T-helper 22 cell (primary cell): ENCODE measurements at regions not wholly inside any gene's neighbourhood (a gene's known extent, or its start where the extent isn't known, plus 50 kb on each side); places are given as distances from the start of the nearest gene placed in this dataset.

Source experiments
- DNase-seq: peaks from one replicate; pipeline ENCODE4 v3.0.0-alpha.2; 2020; ENCODE audit warnings: low read depth

- no peak for DNase-seq
Measured at GRCh38 chr7:106775975-106776607, 89.0 kb upstream of the PIK3CG start.

GRCh38 chr7:106776618-106777347 is 88.3 kb upstream of the PIK3CG start:
- DNase-seq, result no peak

GRCh38 chr7:106777674-106778299 is 87.3 kb upstream of the PIK3CG start:
- DNase-seq, result no peak

- DNase-seq, result no peak
Measured at GRCh38 chr7:106778656-106779250, 86.3 kb upstream of the PIK3CG start.

GRCh38 chr7:106779877-106780276 is 85.2 kb upstream of the PIK3CG start:
- no peak for DNase-seq

- DNase-seq, result no peak
Measured at GRCh38 chr7:106781007-106781406, 84.1 kb upstream of the PIK3CG start.

- DNase-seq, result no peak
Measured at GRCh38 chr7:106781828-106782544, 83.1 kb upstream of the PIK3CG start.

- DNase-seq, result no peak
Measured at GRCh38 chr7:106783286-106783685, 81.8 kb upstream of the PIK3CG start.

- DNase-seq, result no peak
Measured at GRCh38 chr7:106788637-106789036, 76.4 kb upstream of the PIK3CG start.

GRCh38 chr7:106791526-106791925 is 73.6 kb upstream of the PIK3CG start:
- DNase-seq, result no peak

- DNase-seq, result no peak
Measured at GRCh38 chr7:106792233-106792926, 72.7 kb upstream of the PIK3CG start.

GRCh38 chr7:106793015-106793975 is 71.8 kb upstream of the PIK3CG start:
- no peak for DNase-seq

- no peak for DNase-seq
Measured at GRCh38 chr7:106794276-106795083, 70.6 kb upstream of the PIK3CG start.

- no peak for DNase-seq
Measured at GRCh38 chr7:106795084-106795876, 69.8 kb upstream of the PIK3CG start.

- DNase-seq, result no peak
Measured at GRCh38 chr7:106795877-106796231, 69.2 kb upstream of the PIK3CG start.

GRCh38 chr7:106797937-106798336 is 67.1 kb upstream of the PIK3CG start:
- no peak for DNase-seq

- DNase-seq, result no peak
Measured at GRCh38 chr7:106802589-106802988, 62.5 kb upstream of the PIK3CG start.

GRCh38 chr7:106806556-106806955 is 58.5 kb upstream of the PIK3CG start:
- no peak for DNase-seq

GRCh38 chr7:106807474-106807873 is 57.6 kb upstream of the PIK3CG start:
- no peak for DNase-seq
